GM03348 (cell line): ENCODE measurements at regions not wholly inside any gene's neighbourhood (a gene's known extent, or its start where the extent isn't known, plus 50 kb on each side); places are given as distances from the start of the nearest gene placed in this dataset.

Experiments
- DNase-seq: peaks from one replicate; pipeline ENCODE4 v3.0.0; 2012; ENCODE audit warnings: low spot score

- DNase-seq: peak; percentile 78
Observed at GRCh38 chr16:73214825-73215677, 167.1 kb upstream of the ZFHX3 start.

- DNase-seq: no peak
Observed at GRCh38 chr16:73213732-73214455, 166.0 kb upstream of the ZFHX3 start.

GRCh38 chr16:73212431-73212830 lies 164.5 kb upstream of the ZFHX3 start:
- DNase-seq: no peak

- no peak for DNase-seq
Observed at GRCh38 chr16:73210686-73211085, 162.8 kb upstream of the ZFHX3 start.

- no peak for DNase-seq
Observed at GRCh38 chr16:73210084-73210483, 162.2 kb upstream of the ZFHX3 start.

GRCh38 chr16:73209190-73209589 lies 161.3 kb upstream of the ZFHX3 start:
- DNase-seq: no peak

- no peak for DNase-seq
Observed at GRCh38 chr16:73206151-73206707, 158.3 kb upstream of the ZFHX3 start.

- DNase-seq: no peak
Observed at GRCh38 chr16:73205153-73205886, 157.4 kb upstream of the ZFHX3 start.

- DNase-seq: no peak
Observed at GRCh38 chr16:73204359-73205152, 156.6 kb upstream of the ZFHX3 start.

- DNase-seq: peak; percentile 81
Observed at GRCh38 chr16:73202161-73202729, 154.3 kb upstream of the ZFHX3 start.

GRCh38 chr16:73199214-73199613 lies 151.3 kb upstream of the ZFHX3 start:
- no peak for DNase-seq

GRCh38 chr16:73198481-73198880 lies 150.6 kb upstream of the ZFHX3 start:
- no peak for DNase-seq

GRCh38 chr16:73197598-73197997 lies 149.7 kb upstream of the ZFHX3 start:
- no peak for DNase-seq

- peak; percentile 63 for DNase-seq
Observed at GRCh38 chr16:73196670-73197069, 148.7 kb upstream of the ZFHX3 start.

- DNase-seq: no peak
Observed at GRCh38 chr16:73193464-73193863, 145.5 kb upstream of the ZFHX3 start.

GRCh38 chr16:73192232-73192894 lies 144.4 kb upstream of the ZFHX3 start:
- peak; percentile 75 for DNase-seq

- no peak for DNase-seq
Observed at GRCh38 chr16:73191660-73192046, 143.7 kb upstream of the ZFHX3 start.

- no peak for DNase-seq
Observed at GRCh38 chr16:73190688-73191659, 143.0 kb upstream of the ZFHX3 start.

GRCh38 chr16:73190256-73190655 lies 142.3 kb upstream of the ZFHX3 start:
- no peak for DNase-seq
